Suppressor macrophage treated with lipopolysaccharide for 1 hour (primary cell): ENCODE measurements at regions not wholly inside any gene's neighbourhood (a gene's known extent, or its start where the extent isn't known, plus 50 kb on each side); places are given as distances from the start of the nearest gene placed in this dataset.
"Not testable (repeated sequence)": the region's sequence is repeated elsewhere in the genome, so short reads cannot be mapped to it uniquely, and the experiment has no call there.

ENCODE experiments used
- DNase-seq, 3 donors: peaks; one replicate each; pipeline ENCODE4 v3.0.0-alpha.2; 2020 to 2022

DNA sequence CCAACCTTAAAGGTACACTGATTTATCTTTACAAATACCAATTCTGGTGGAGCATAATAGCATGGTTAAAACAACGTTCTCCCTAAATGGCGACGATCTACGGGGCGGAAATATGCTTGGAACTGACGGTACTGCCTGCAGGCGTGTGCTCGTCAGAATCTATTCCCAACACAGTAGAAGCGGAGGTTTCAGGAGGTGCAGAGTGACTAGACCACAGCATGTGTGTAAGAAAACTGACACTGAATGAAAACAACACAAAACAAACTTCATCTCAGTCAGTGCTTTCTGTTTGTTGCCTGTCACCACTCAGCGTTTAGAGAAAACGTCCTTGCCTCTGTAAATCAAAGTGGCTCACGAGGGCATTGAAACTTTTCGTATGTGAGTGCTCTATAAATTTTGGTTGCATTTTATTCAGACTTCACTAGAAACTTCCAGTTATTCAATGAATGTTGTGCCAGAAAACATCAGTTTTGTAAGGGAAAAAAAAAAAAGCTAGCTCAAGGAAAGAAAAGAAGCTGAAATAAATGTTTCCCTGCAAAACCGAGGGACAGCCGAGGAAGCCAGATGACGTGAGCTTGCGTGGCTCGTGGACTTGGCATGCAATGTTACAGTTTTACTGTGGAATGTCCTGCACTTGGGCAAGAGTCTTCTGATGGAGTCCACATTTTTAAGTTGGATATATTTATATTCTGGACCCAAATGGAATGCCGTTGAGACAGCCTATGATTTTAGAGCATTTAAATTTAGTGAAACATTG is 210.4 kb downstream of the LAT start:
- not testable (repeated sequence) for DNase-seq

DNA sequence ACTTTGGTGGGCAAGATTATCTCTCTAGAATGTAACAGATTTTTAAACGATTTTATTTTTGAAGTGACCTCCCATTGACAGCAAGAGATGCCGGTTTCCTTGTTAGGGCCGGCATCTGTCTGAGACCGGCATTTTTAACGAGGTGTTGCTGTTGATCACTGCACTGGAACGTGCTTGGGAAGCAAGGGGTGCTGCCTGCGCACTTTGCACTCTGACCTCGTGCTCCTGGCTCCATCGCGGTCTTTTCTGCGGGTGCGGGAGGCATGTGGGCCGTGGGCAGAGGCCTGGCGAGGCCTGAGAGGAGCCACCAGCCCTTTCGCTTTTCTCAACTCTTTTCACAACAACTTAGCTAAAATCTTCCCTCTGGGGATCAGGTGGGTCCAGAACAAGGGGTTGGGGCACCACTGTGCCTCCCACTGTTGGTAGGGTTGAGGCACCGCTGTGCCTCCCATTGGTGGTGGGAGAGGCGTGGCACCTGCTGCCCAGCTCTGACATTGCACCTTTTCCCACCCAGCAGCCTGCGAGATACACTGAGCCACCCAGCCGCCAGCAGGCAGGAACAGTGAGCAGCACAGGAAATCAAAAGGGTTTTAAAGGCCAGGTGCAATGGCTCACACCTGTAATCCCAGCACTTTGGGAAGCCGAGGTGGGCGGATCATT is 209.5 kb downstream of the LAT start:
- DNase-seq: not testable (repeated sequence)

DNA sequence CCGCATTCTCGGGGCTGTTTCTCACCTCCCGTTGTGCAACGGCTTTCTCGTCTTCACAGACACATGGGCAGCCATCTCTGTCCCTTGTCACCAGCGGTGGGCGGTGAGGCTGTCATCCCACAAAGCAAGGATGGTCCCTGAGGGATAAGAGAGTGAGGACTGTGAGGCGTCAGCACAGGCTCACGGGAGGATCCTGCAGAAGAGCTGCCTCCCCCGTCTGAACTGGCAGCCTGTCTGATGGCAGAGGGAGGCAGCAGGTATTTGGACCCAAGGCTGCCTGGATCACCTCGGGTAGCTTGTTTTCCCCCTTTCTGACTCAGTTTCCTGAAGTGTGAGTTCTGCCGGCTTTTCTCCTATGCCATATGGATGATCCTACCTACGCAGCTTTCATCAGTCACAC is 208.8 kb downstream of the LAT start:
- DNase-seq: not testable (repeated sequence)

DNA sequence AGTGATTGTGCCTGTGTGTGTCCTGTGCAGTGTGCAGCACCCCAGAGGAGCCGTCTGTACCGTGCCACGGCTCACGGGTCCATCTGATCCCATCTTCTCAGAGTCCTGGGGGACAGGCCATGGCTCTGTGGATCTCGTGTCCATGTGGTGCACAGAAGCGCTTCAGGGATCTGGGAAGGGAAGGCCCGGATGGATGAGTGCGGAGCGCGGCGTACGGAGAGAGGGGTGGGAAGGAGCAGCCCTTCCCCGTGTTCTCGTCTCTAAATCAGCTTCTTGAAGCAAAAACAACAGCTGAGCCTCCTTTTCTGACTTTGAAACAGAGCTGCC is 208.4 kb downstream of the LAT start:
- not testable (repeated sequence) for DNase-seq

DNA sequence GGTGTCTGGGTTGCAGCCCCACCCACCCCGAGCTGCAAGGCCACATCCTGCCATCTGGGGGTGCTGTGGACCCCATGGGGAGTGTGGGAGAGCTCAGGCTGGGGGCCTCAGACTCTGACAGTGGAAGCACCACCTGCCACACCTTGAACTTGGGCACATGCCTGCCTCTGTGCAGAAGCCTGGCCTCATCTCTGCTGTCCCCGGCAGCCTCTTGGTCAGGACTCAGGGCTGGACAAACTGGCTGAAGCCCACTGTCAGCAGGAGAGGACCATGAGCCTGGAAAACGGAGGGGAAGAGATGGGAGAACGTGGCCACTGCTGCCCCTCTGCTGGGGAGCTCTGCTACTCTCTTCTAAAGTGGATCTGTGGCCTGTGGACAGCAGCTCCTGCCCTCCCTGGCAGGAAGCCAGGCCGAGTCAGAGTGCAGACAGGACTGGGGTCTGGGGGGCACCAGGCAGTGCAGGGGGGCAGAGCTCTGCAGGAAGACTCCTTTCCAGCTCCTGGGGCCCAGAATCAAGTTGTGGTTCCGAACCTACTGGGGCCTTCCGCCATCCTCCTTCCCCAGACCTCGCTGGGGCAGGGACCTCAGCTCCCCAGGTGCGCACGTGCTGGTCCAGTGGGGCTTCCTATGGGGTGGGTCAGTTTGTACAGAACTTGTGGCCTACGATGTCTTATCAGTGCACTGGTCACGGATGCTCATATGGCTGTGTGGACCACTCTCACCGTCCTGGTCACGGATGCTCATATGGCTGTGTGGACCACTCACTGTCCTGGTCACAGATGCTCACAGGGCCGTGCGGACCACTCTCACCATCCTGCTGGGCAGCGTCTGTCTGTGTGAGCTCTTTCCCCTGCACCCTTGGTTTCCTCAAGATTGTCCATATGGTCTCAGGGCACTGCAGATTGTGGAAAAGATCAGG is 207.7 kb downstream of the LAT start:
- DNase-seq: no peak

DNA sequence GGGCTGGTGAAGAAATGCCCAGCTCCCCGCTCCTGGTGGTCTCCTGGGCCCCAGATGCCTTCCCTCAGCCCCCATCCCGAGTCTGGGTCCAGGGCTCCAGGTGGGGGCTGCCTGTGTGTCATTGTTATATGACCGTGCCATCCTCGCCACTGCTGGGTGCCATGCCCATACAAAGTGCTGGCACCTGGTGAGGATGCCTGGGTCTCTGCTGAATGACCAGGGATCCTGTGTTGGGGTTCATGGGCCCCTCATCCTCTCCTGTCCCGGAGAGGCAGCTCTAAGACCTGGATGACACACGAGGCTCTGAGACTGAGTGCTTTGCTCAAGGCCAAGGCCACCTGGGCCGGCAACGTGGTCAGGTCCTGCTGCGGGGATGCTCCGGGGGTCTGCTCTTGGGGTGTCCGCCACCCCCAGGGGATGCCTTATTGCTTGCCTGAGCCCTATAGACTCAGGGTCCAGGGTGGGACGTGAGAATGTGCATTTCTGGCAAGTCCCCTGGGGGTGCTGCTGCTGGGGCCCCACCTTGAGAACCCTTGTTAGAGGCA is 206.9 kb downstream of the LAT start:
- not testable (repeated sequence) for DNase-seq

DNA sequence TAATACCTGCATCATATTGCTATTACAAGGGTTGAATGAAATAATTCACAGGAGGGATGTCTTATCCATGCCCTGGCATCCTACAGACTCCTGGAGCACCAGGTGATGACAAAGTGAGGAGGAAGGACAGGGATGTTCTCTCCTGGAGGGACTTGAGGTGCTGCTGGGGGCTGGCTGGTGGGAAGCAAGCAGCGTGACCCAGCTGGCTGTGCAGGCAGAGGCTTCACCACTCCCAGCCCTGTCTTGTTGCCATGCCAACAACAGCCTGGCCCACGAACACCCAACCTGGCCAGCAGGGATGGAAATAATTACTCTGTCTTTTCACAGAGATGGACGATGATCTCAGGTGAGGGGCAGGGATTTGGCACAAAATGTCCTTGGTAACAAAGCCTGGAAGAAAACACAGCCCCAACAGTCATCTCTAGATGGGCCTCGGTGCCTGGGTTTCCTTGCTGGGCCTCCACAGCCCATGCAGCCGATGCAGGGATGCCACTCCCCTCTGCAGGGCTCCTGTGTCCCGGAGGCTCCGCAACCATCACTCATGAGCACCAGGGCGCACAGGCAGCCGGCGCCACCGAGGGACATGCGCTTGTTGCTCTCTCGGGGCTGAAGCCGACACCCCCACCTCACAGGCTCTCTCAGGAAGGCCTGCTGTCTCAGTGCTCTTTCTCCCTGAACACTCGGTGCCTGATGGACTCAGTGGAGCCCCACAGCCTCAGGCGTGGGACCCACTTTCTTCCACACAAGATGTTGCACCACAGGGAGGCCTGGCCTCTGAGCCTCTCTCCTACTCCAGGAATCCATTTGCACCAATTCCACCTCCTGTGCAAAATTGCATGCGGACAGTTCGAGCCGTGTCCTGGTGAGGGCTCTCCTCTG is 205.9 kb downstream of the LAT start:
- DNase-seq: not testable (repeated sequence)

DNA sequence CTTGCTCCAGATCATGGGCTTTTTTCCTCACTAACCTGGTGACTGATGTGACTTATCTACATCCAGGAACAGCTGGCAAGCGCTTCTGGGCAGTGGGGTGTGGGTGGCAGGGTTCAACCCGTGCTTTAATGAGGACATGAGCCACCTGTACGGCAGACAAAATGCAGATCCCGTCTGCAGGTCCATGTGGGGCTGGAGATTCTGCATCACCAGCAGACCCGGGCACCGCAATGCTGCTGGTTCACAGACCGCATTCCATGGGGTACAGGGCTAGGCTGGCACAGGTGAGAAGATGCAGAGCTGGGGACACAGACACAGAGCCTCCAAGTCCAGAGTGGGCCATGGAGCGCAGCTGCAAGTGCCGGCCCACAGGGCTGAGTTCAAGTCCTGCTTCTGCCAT is 204.0 kb downstream of the LAT start:
- not testable (repeated sequence) for DNase-seq

DNA sequence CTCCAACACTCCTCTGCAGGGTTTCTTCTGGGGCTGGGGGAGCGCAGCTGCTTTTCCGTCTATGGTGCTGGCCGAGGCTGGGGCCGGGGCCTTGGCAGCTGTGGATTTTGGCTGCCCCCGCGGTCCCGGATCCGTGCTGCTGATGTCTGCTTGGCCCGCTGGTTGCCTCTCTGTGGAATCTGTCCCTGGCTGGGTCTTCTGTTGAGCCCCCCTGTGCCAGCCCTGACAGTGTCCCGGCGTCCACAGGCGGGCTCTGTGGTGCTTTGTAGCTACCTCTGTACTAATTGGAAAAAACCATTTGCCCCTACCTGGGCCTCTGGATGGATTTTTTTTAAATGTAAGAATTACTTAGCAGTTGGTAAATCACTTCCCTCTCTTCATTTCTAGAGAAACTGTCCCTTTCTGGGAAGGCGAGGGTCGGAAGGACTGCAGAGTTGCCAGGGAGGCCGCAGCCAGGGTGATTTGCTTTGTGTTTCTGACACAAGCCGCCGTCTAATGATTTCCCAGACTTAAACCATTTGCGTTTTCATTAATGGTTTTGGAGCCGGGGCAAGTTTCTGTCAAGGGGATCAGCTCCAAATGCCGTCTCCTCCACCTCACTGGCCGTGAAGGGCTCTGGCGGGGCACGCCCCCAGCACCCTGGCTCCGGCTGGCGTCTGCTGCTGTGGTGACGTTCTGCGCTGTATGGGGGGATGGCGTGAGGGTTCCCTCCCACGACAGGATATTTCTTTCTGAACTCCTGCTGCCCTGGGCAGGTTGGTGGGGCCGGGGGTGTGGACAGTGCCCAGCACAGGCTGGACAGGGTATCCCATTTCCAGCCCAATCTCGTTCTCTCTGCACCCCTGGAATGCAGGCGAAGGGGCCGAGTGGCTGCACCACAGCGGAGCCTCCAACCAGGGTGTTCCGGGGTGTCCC is 201.7 kb downstream of the LAT start:
- DNase-seq: not testable (repeated sequence)

DNA sequence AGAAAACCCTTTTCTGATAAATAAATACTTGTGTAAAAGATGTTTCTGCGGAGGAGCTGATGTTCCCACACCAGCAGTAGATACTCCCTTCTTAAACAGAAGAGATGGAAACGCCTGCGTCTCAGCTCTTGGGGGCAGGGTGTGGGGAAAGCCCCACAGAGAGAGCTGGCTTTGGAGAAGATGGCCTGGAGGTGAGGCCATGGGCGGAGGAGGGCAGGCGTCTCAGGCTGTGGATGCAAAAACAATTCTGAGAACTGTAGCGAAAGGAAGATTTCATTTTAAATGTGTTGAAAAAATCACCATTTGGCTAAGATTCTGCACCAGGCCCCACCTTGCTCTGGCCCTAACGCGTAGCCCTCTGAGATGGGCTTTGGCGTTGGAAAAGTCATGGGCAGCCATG is 201.0 kb downstream of the LAT start:
- DNase-seq: not testable (repeated sequence)

DNA sequence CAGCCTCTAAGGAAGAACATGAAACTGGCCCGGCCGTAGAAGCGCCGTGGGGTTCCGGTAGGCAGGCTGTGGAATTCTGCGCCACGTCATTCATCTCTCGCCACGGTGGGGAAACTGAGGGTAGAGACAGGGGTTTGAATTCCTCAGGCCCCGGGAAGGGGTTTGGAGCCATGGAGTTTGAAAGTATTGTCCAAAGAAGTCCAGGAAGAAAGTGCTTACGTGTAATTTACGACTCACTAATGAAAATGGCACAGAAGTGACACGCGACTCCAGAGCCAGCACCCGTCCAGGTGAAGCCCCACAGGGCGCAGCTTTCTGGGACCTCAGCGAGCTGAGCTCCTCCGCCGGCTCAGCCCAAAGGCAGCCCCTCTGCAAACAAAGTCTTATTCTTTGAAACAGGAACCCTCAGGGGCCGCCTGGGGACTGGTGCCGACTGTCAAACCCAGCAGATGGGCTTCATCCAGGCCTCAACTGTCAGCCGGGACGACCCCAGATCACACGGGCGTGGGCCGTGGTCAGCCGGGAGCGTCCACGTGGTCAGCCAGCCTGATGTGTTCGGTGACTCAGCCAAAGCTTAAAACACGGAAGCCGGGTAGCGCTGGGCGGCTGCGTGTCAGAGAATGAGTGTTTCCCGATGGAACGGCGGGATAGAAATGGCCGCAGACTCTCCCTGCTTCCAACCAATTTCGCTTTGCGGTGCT is 200.0 kb downstream of the LAT start:
- peak; percentile 65 to 76 (median 73) for DNase-seq

DNA sequence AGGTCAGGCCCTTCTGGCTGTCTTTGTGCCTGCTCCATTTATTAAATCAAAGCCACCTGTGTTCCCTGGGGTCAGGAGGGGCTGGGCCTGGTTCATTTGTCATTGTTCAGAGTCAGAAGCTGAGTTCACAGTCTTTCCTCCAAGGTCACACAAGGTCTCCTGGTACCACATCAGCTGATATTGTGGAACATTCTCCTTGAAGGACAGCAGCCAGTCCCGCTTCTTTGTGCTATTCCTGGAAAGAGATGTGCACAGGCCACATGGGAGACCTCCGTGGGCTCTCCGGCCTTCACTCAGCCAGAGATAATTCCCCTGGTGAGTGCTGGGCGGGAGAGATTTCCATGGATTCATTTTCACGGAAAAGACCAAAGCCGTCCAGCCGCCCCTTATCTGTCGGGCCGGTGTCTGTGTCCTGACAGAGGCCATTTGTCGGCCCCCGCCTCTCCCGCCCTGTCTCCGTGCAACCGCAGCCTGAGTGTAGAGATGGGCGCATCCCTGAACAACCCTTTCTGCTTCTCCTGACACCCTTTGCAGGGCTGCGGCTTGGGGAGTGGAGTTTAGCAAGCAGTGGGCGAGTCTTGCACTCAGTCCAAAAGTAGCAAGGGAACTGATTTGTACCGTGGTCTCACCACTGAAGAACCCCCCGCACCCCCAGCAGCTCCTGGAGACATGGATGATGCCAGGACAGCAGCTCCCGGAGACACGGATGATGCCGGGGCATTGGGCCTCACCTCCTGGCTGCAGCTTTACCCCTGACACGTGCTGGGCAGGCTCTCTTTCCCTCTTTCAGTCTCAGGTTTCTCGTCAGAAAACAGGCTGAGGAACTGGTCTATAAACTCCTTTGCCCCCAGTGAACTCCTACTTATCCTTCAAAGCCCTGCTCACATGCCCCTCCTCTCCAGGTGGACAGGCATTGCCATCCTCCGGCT is 198.4 kb downstream of the LAT start:
- DNase-seq: not testable (repeated sequence)

DNA sequence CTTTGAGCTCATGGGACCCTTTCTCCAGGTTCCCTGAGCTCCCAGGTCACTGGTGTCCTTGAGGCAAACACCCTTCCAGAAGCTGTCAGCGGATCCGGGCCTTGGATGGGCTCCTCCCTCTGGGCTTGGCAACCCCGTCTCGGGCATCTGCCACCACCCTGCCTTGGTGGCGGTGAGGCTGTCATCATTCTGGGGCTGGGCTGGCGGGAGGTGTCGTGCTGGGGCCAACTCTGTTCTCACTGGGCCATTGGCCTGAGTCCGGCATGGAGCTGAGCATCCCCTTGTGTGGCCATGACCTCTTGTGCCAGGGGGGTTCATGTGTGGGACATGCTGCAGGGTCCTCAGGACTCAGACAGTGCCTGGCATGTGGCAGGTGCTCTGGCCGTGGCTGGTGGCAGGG is 197.6 kb downstream of the LAT start:
- no peak for DNase-seq

DNA sequence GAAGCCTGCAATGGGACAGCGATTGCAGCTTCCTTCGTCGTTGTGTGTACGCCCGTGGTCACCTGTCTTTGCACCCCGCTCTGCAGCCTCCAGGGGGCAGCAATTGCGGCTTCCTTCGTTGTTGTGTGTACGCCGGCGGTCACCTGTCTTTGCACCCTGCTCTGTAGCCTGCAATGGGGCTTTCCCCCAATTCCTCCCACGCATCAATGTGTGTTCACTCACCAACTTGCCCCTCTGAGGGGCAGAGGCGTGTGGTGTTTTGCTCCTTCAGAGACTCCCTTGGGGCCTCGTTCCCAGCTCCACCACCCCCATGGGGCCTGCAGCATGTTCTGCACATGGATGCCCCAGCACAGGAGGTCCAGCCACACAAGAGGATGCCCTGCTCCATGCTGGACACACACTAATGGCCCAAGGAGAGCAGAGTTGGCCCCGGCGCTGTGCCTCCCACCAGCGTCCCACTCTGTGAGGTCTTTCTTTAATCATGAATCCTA is 197.1 kb downstream of the LAT start:
- not testable (repeated sequence) for DNase-seq

DNA sequence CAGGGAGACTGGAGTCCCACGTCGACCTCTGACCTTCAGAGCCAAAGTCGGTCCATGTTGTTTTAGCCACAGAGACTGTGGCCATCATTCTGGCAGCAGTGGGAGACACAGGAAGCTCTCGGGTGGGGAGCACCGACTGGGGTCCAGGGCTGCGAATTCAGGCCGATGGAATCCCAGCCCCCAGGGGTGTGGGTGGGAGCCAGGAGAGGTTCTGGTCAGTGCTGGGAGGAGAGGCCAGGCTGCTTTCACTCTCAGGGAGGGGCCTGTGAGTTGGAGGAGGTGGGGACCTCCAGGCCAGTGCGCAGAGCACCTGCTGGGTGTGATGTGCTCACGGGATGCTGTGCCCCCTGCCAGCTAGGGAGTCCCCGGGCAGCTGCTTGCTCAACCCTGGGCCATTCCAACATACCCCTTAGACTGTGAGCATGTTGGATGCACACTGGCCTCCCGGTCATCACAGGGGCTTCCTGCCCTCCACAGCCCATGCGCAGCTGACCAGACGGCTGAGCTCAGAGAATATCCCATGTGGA is 196.5 kb downstream of the LAT start:
- DNase-seq: not testable (repeated sequence)

DNA sequence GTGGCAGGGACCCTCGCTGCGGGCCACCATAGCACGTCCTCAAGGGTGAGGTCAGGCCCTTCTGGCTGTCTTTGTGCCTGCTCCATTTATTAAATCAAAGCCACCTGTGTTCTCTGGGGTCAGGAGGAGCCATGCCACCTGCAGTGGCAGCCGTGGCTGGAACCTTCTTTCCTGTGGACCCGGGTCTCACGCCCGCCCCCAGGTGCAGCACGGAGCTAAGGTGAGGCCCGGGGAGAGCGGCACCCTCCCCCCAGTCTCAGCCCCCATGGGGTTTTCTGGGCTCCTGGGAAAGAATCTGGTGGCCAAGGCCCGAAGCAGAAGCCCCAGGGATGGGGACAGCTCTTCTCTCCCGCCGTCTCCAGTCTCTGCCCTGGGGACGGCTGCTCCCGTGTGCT is 195.4 kb downstream of the LAT start:
- not testable (repeated sequence) for DNase-seq

DNA sequence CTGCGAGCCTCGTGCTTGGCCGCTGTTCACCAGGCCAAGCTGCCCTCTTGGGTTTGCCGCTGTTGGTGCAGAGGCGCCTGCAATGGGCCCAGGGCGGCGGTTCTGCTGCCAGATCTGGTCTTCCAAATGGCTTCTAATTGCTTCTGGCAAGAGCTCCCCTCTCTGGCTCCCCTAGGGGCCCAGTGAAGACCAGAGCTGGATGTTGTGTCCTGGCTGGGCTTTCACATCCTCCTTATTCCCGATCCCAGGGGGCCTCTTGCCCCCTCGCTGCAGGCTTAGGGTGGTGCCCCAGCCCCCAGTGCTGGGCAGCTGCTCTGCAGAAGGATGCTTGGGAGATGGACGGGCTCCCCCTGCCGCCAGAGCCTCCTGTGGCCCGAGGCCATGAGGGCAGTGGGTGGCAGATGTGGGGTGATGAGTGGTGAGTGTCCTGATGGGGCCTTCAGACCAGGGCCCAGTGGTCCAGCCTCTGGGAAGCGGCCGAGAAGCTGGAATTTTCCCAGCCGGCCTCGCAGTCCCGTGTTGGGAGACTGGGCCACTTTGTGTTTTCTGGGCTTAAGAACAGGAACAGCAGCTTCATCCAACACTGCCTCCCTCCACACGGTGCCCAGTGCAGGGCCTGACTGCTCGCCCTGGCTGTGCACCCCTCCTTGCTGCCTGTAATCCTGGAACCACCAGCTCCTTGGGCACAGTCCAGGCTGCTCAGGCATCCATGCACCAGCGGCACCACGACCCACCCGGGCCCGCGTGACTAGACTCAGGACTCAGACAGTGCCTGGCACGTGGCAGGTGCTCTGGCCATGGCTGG is 194.8 kb downstream of the LAT start:
- not testable (repeated sequence) for DNase-seq
